ENCODE measurements at regions not wholly inside any gene's neighbourhood (a gene's known extent, or its start where the extent isn't known, plus 50 kb on each side); places are given as distances from the start of the nearest gene placed in this dataset.

- TF ChIP-seq CTCF (conservative IDR thresholded peaks at IDR 0.05; ENCODE audit: low read length) (no peak), EZH2phosphoT487 (IDR thresholded peaks at IDR 0.05; ENCODE audit: borderline replicate concordance, low read depth, low read length) (no peak)
These were observed 53.2 kb upstream of the IGSF11 start for GRCh38 chr3:119087799-119088198.
